Eye (tissue), 1 donor: ENCODE measurements at regions not wholly inside any gene's neighbourhood (a gene's known extent, or its start where the extent isn't known, plus 50 kb on each side); places are given as distances from the start of the nearest gene placed in this dataset.

Experiments used
- DNase-seq: peaks from one replicate; pipeline ENCODE4 v3.0.0-alpha.2; 2015

DNA sequence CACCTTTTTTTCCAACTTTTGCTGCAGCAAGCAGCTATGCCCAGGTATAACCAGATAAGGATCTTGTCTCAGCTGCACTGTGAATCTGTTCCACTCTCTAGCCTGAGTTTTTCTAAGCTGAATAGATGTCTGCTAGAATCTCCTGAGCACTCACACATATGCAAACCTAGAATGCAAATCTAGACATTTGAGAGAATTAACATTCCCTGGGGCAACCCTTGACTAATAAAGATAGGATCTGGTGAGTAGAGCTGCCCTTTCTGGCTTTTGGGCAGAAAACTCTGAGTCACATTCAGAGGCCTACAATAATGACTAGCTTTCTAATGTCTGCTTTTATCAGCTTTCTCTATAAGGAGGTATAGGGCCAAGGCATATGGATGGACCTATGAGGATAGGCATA, 61.4 kb upstream of the BARHL2 start:
- no peak for DNase-seq

DNA sequence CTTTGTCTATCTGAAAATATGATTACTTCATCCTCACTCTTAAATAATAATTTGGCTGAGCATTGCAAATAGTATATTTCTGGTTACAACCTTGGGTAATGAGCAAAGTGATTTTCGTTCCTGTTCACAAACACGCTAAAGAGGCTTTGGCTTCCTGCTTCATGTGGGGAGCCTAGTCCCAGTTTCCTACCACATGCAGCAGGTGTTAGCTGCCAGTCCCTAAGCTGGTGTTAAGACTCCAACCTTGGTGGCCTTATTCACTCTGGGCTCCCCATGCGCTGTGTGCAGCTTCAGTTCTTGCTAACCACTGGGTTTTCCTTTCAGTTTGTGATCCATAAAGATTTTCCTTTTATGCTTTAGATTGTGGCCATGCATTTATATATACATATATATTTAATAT, 56.7 kb upstream of the BARHL2 start:
- DNase-seq: no peak

DNA sequence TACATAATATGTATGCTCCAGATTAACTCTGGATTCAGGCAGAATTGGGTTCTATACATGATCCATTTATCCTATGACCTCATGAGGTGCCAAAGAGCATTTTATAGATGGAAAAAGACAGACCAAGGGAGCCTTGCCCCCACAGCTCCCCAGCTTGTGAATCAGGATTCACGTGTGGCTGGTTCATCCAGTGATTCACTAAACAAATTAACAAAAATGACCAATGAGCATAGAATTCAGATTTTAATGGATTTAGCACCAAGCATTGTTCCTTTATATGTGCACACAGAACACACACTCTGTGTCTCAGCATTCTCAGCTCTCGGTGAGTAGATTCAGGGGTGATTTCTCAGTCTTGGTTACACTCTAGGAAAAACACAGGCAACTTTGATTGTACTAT, 51.7 kb upstream of the BARHL2 start:
- no peak for DNase-seq

DNA sequence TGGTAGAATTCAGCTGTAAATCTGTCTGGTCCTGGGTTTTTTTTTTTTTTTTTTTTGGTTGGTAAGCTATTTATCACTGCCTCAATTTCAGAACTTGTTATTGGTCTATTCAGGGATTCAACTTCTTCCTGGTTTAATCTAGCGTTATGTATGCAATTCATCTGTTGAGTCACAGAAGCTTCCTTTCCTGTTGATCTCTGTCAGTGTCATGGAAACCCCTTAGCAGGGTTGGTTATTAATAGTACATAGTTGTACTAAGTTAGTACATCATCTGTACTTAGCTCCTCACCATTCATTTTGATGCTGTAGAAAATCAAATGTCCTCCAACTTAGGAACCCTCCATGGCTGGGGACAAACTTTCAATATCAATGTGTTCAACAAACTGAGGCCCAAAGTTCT, 51.0 kb upstream of the BARHL2 start:
- DNase-seq: no peak
